CMK (cell line): ENCODE measurements at regions not wholly inside any gene's neighbourhood (a gene's known extent, or its start where the extent isn't known, plus 50 kb on each side); places are given as distances from the start of the nearest gene placed in this dataset.

Source experiments
- DNase-seq: peaks from one replicate; pipeline ENCODE4 v3.0.0-alpha.2; 2010; ENCODE audit warnings: low read depth

GRCh38 chr6:114430534-114431124 lies 87.8 kb upstream of the HS3ST5 start:
- no peak for DNase-seq

GRCh38 chr6:114428341-114428740 lies 85.5 kb upstream of the HS3ST5 start:
- no peak for DNase-seq

DNA sequence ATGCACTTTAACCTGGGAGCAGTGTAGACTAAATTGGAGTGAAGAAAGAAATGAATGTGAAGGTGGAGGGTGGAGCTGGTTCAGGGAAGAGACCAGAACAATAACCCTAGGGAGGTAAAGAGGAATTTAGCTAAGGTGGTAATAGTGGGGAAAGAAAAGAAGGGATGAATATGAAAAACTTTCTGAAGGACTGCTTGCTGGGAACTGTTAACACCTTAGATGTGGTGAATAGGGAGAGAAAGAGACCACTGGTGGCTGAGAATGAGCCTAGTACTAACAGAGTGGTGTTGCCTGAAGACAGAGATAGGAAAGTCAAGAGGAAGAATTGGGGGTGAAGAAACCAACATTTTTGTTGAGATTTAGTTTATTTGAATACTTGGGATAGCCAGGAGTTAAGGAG lies 78.4 kb upstream of the HS3ST5 start:
- DNase-seq: no peak

DNA sequence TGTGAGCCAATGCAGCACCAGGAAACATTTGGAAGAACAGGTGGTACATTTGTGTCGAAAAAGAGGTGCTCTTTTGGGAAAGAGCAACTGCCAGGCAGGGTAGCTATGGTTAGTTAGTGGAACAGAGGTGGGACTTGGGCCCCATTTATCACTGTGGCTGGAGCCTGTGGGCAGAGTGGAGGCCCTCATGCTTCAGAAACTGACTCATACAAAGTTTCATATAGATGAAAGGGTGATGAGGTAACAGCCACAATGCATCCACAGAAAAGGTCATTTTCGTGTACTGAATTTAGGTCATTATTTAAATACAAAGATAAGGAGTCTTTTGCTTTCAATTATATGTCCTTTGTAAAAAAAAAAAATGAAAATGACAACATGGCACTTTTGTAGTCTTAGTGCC lies 76.4 kb upstream of the HS3ST5 start:
- no peak for DNase-seq

GRCh38 chr6:114418304-114418972 lies 75.6 kb upstream of the HS3ST5 start:
- DNase-seq: no peak

- no peak for DNase-seq
Measured at GRCh38 chr6:114407426-114408035, 64.7 kb upstream of the HS3ST5 start.

DNA sequence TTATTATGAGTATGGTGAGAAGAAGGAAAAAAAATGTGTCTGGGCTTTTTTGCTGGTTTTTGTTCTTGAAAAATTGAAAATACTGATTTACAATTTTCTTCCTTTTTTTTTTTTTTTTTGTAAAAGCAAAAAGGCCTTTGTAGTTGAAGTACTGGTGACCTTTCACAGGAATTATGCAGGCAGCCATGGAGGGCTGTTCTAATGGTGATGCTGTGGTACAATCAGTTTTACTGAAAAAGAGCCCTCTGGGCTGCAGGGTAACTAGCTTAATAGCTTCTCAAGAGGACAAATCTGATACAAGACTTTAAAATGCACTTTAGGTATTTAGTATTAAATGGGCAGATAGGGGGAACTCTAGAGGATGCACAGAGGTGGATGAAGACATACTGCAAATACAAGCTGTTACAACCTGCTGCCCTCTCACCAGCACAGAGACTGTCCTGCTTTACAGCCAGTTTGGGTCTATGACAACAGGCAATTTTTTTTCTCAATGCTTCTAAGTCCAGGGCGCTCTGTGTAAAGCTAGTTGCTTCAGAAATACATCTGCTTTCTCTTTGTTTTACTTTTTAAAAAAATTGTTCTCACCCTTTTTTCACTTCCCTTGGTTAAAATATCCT lies 61.6 kb upstream of the HS3ST5 start:
- no peak for DNase-seq

- no peak for DNase-seq
Measured at GRCh38 chr6:114403858-114404257, 61.0 kb upstream of the HS3ST5 start.

GRCh38 chr6:114398481-114398880 lies 55.7 kb upstream of the HS3ST5 start:
- DNase-seq: no peak
